OCI-LY1 (cell line): ENCODE measurements at regions not wholly inside any gene's neighbourhood (a gene's known extent, or its start where the extent isn't known, plus 50 kb on each side); places are given as distances from the start of the nearest gene placed in this dataset.
"Not testable (repeated sequence)": the region's sequence is repeated elsewhere in the genome, so short reads cannot be mapped to it uniquely, and the experiment has no call there.

Experiments
- H2AFZ ChIP-seq: fragments of 200-600 bp; sonication (generic), shearing (Covaris generic); 2 replicates; pipeline ENCODE4 v1.6.0; 2014; ENCODE audit warnings: antibody characterized with exemption, mild to moderate bottlenecking, low read length
- H3F3A ChIP-seq: fragments of 200-600 bp; sonication (generic), shearing (Covaris generic); 2 replicates; pipeline ENCODE4 v1.6.0; 2014; ENCODE audit warnings: mild to moderate bottlenecking, antibody characterized with exemption, low read length, moderate library complexity; ENCODE audit not compliant: insufficient read depth
- H3K27ac ChIP-seq: fragments of 200-600 bp; sonication (generic); 2 replicates; pipeline ENCODE4 v1.5.1; 2014; ENCODE audit warnings: low read length, mixed run types, mild to moderate bottlenecking, low read depth; ENCODE audit not compliant: poor library complexity, severe bottlenecking
- H3K27me3 ChIP-seq: fragments of 200-600 bp; sonication (generic); 2 replicates; pipeline ENCODE4 v1.6.0; 2014; ENCODE audit warnings: antibody characterized with exemption, mild to moderate bottlenecking, low read length, moderate library complexity; ENCODE audit not compliant: insufficient read depth
- H3K36me3 ChIP-seq: fragments of 200-600 bp; sonication (generic); 2 replicates; pipeline ENCODE4 v1.6.1; 2014; ENCODE audit warnings: mild to moderate bottlenecking, antibody characterized with exemption, low read length, moderate library complexity, mixed read lengths; ENCODE audit not compliant: insufficient read depth
- H3K4me1 ChIP-seq: fragments of 200-600 bp; sonication (generic); 2 replicates; pipeline ENCODE4 v1.5.1; 2014; ENCODE audit warnings: mild to moderate bottlenecking, low read length, moderate library complexity; ENCODE audit not compliant: insufficient read depth, severe bottlenecking
- H3K4me2 ChIP-seq: fragments of 200-600 bp; sonication (generic), shearing (Covaris generic); 2 replicates; pipeline ENCODE4 v1.6.1; 2014; ENCODE audit warnings: low read length
- H3K4me3 ChIP-seq: fragments of 200-600 bp; sonication (generic); 2 replicates; pipeline ENCODE4 v1.5.1; 2014; ENCODE audit warnings: low read length, low read depth, mild to moderate bottlenecking, mixed read lengths; ENCODE audit not compliant: poor library complexity, severe bottlenecking
- H3K79me2 ChIP-seq: fragments of 200-600 bp; shearing (Covaris generic); 2 replicates; pipeline ENCODE4 v1.6.1; 2016; ENCODE audit warnings: mixed run types, low read length, mixed read lengths; ENCODE audit not compliant: insufficient read depth
- H3K9ac ChIP-seq: fragments of 200-600 bp; sonication (generic), shearing (Covaris generic); 2 replicates; pipeline ENCODE4 v1.6.1; 2014; ENCODE audit warnings: mild to moderate bottlenecking, low read length, mixed read lengths
- H3K9me2 ChIP-seq: fragments of 200-600 bp; sonication (generic), shearing (Covaris generic); 2 replicates; pipeline ENCODE4 v1.6.1; 2014; ENCODE audit warnings: low read depth, mild to moderate bottlenecking, low read length, mixed read lengths
- H3K9me3 ChIP-seq: fragments of 200-600 bp; shearing (Covaris generic); 2 replicates; pipeline ENCODE4 v1.6.1; 2014; ENCODE audit warnings: low read length, mixed read lengths
- H4K20me1 ChIP-seq: fragments of 200-600 bp; sonication (generic), shearing (Covaris generic); 2 replicates; pipeline ENCODE4 v1.6.0; 2016; ENCODE audit warnings: mild to moderate bottlenecking, low read length; ENCODE audit not compliant: insufficient read depth
- CTCF ChIP-seq: fragments of 200-600 bp; sonication (generic), shearing (Covaris generic); IDR thresholded peaks from 2 replicates; pipeline ENCODE4 v1.5.1; 2017; ENCODE audit warnings: mild to moderate bottlenecking, antibody characterized with exemption, low read length, moderate library complexity, mixed read lengths
- EZH2 ChIP-seq: fragments of 200-600 bp; sonication (generic), shearing (Covaris generic); IDR thresholded peaks from 2 replicates; pipeline ENCODE4 v1.8.0; 2017; ENCODE audit warnings: borderline replicate concordance, mixed run types, mild to moderate bottlenecking, antibody characterized with exemption, low read length, moderate library complexity, mixed read lengths

GRCh38 chr3:69659180-69659910 is 79.9 kb upstream of the MITF start:
- Histone ChIP-seq H3K27me3 (no peaks in the 10 kb centered on the region), H3K4me3 (no peak overlapping the region), H3K27ac (no peak overlapping the region), H3K9me2 (no peaks in the 10 kb centered on the region), H3K36me3 (no peaks in the 10 kb centered on the region), H3K9me3 (no peaks in the 10 kb centered on the region), H4K20me1 (no peaks in the 10 kb centered on the region), H3K4me1 (no peaks in the 10 kb centered on the region), H3K4me2 (no peak overlapping the region), H3F3A (no peaks in the 10 kb centered on the region), H2AFZ (no peak overlapping the region), H3K79me2 (no peaks in the 10 kb centered on the region), H3K9ac (no peak overlapping the region)
- TF ChIP-seq EZH2 (no peak), CTCF (no peak)

GRCh38 chr3:69658514-69659140 is 80.6 kb upstream of the MITF start:
- Histone ChIP-seq H3F3A (no peaks in the 10 kb centered on the region), H3K9me2 (no peaks in the 10 kb centered on the region), H4K20me1 (no peaks in the 10 kb centered on the region), H3K27me3 (no peaks in the 10 kb centered on the region), H3K79me2 (no peaks in the 10 kb centered on the region), H3K27ac (no peak overlapping the region), H2AFZ (no peak overlapping the region), H3K9me3 (no peaks in the 10 kb centered on the region), H3K4me3 (no peak overlapping the region), H3K9ac (no peak overlapping the region), H3K4me1 (no peaks in the 10 kb centered on the region), H3K4me2 (no peak overlapping the region), H3K36me3 (no peaks in the 10 kb centered on the region)
- no peak for TF ChIP-seq CTCF
- no peak for TF ChIP-seq EZH2

GRCh38 chr3:69657030-69657429 is 82.2 kb upstream of the MITF start:
- not testable (repeated sequence) for H3K79me2 ChIP-seq, H3K4me1 ChIP-seq, H3K4me3 ChIP-seq, H3K9me2 ChIP-seq, H3K4me2 ChIP-seq, H2AFZ ChIP-seq, H3K9ac ChIP-seq, H3K27me3 ChIP-seq, H3K9me3 ChIP-seq, H3K27ac ChIP-seq, H3K36me3 ChIP-seq, H3F3A ChIP-seq, H4K20me1 ChIP-seq

- Histone ChIP-seq H3K4me2 (no peak overlapping the region), H2AFZ (no peak overlapping the region), H3K27ac (no peak overlapping the region), H3F3A (no peaks in the 10 kb centered on the region), H3K27me3 (no peaks in the 10 kb centered on the region), H3K79me2 (no peaks in the 10 kb centered on the region), H3K36me3 (no peaks in the 10 kb centered on the region), H3K9me3 (no peaks in the 10 kb centered on the region), H4K20me1 (no peaks in the 10 kb centered on the region), H3K4me1 (no peaks in the 10 kb centered on the region), H3K9me2 (no peaks in the 10 kb centered on the region), H3K9ac (no peak overlapping the region), H3K4me3 (no peak overlapping the region)
- no peak for TF ChIP-seq CTCF
- TF ChIP-seq EZH2: no peak
Measured at GRCh38 chr3:69651765-69652164, 87.5 kb upstream of the MITF start.
